ENCODE measurements at regions not wholly inside any gene's neighbourhood (a gene's known extent, or its start where the extent isn't known, plus 50 kb on each side); places are given as distances from the start of the nearest gene placed in this dataset.
"Not testable (repeated sequence)": the region's sequence is repeated elsewhere in the genome, so short reads cannot be mapped to it uniquely, and the experiment has no call there.

DNA sequence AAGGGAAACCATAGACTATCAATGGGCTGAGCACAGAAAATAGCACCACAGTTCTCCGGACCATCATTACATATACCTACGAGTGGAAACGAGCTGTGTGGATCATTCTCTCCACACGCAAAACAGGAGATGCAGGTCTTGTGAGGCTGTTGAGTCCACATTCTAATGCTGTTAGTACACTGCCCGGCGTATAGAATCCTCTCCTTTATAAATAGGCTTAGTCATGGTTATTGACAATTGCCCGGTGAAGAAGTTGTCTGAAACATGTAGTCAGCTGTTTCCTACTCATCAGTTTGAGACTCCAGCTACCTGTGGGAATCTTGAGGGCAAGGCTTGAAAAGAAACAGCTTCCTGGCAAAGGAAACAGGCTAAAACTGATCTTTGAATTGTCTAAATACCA lies 602.0 kb upstream of the EDIL3 start:
- TF ChIP-seq, protein P1, sequence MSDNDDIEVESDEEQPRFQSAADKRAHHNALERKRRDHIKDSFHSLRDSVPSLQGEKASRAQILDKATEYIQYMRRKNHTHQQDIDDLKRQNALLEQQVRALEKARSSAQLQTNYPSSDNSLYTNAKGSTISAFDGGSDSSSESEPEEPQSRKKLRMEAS (CRISPR knock-in tag; IDR thresholded peaks at IDR 0.05), result no peak
- no peak for TF ChIP-seq RORB (CRISPR knock-in tag; IDR thresholded peaks at IDR 0.05)
- no peak for TF ChIP-seq FOXK1 (CRISPR knock-in tag; IDR thresholded peaks at IDR 0.05)
- no peak for TF ChIP-seq ZNF263 (CRISPR knock-in tag; IDR thresholded peaks at IDR 0.05; ENCODE audit: low read depth)
- no peak for TF ChIP-seq MXD4 (CRISPR knock-in tag; IDR thresholded peaks at IDR 0.05; ENCODE audit: borderline replicate concordance)
- TF ChIP-seq, protein P2, sequence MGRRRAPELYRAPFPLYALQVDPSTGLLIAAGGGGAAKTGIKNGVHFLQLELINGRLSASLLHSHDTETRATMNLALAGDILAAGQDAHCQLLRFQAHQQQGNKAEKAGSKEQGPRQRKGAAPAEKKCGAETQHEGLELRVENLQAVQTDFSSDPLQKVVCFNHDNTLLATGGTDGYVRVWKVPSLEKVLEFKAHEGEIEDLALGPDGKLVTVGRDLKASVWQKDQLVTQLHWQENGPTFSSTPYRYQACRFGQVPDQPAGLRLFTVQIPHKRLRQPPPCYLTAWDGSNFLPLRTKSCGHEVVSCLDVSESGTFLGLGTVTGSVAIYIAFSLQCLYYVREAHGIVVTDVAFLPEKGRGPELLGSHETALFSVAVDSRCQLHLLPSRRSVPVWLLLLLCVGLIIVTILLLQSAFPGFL (CRISPR knock-in tag; IDR thresholded peaks at IDR 0.05; ENCODE audit: borderline replicate concordance), result no peak
- H3K4me3 Mint-ChIP-seq, result no peak overlapping the region
- H3K36me3 Mint-ChIP-seq, result no peaks in the 10 kb centered on the region
- ATAC-seq (no peak), DNase-seq (ENCODE audit: low spot score) (no peak)
- no peaks in the 10 kb centered on the region for H3K9me3 Mint-ChIP-seq
- CTCF ChIA-PET, result no interaction called here
- no peak overlapping the region for H3K27ac Mint-ChIP-seq
- H3K4me1 Mint-ChIP-seq, result no peaks in the 10 kb centered on the region
- POLR2A ChIA-PET, result no interaction called here
- no peaks in the 10 kb centered on the region for H3K27me3 Mint-ChIP-seq (ENCODE audit: low read depth)

DNA sequence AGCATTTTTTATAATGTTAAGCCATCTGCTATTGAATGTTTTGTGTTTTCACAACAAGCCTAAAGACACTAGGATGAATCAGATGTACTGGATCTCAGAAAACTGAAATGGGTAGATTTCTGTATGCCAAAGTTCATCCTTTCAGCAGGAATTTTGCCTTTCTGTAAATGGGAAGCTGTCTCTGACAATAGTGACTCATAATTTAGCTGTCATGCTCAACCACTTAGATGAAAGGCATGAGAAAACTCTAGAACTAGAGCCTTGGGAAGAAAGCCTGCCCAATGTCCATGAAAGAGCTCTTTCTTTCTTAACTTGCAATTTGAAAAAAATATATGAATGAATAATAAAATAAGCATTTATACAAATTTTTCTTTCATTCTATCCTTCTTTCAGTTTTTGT lies 616.0 kb upstream of the EDIL3 start:
- peaks cover 5% of the 10 kb centered on the region; the same call in 1 of the 2 replicates for H3K4me1 Mint-ChIP-seq
- peaks cover 8% of the 10 kb centered on the region for H3K9me3 Mint-ChIP-seq
- H3K36me3 Mint-ChIP-seq, result no peaks in the 10 kb centered on the region
- TF ChIP-seq, protein P3, sequence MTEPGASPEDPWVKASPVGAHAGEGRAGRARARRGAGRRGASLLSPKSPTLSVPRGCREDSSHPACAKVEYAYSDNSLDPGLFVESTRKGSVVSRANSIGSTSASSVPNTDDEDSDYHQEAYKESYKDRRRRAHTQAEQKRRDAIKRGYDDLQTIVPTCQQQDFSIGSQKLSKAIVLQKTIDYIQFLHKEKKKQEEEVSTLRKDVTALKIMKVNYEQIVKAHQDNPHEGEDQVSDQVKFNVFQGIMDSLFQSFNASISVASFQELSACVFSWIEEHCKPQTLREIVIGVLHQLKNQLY (CRISPR knock-in tag; IDR thresholded peaks at IDR 0.05), result no peak
- no peak for TF ChIP-seq ESRRA (CRISPR knock-in tag; IDR thresholded peaks at IDR 0.05; ENCODE audit: borderline replicate concordance)
- TF ChIP-seq ZNF512 (CRISPR knock-in tag; IDR thresholded peaks at IDR 0.05; ENCODE audit: borderline replicate concordance), result no peak
- no peak for TF ChIP-seq ZNF423 (CRISPR knock-in tag; IDR thresholded peaks at IDR 0.05)
- TF ChIP-seq, protein P4, sequence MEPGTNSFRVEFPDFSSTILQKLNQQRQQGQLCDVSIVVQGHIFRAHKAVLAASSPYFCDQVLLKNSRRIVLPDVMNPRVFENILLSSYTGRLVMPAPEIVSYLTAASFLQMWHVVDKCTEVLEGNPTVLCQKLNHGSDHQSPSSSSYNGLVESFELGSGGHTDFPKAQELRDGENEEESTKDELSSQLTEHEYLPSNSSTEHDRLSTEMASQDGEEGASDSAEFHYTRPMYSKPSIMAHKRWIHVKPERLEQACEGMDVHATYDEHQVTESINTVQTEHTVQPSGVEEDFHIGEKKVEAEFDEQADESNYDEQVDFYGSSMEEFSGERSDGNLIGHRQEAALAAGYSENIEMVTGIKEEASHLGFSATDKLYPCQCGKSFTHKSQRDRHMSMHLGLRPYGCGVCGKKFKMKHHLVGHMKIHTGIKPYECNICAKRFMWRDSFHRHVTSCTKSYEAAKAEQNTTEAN (CRISPR knock-in tag; IDR thresholded peaks at IDR 0.05), result no peak
- TF ChIP-seq ZNF121 (CRISPR knock-in tag; IDR thresholded peaks at IDR 0.05), result no peak
- TF ChIP-seq ZNF263 (CRISPR knock-in tag; IDR thresholded peaks at IDR 0.05; ENCODE audit: low read depth), result no peak
- no peak for TF ChIP-seq NFE2L1 (CRISPR knock-in tag; IDR thresholded peaks at IDR 0.05)
- no peak for TF ChIP-seq SP1 (CRISPR knock-in tag; conservative IDR thresholded peaks at IDR 0.05)
- no peak for TF ChIP-seq ZMAT4 (CRISPR knock-in tag; IDR thresholded peaks at IDR 0.05)
- TF ChIP-seq KAT7 (CRISPR knock-in tag; IDR thresholded peaks at IDR 0.05; ENCODE audit: borderline replicate concordance), result no peak
- TF ChIP-seq, protein P5, sequence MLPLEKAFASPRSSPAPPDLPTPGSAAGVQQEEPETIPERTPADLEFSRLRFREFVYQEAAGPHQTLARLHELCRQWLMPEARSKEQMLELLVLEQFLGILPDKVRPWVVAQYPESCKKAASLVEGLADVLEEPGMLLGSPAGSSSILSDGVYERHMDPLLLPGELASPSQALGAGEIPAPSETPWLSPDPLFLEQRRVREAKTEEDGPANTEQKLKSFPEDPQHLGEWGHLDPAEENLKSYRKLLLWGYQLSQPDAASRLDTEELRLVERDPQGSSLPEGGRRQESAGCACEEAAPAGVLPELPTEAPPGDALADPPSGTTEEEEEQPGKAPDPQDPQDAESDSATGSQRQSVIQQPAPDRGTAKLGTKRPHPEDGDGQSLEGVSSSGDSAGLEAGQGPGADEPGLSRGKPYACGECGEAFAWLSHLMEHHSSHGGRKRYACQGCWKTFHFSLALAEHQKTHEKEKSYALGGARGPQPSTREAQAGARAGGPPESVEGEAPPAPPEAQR (CRISPR knock-in tag; IDR thresholded peaks at IDR 0.05), result no peak
- no peak for TF ChIP-seq ZNF416 (CRISPR knock-in tag; IDR thresholded peaks at IDR 0.05)
- no peak for TF ChIP-seq TEAD4 (CRISPR knock-in tag; IDR thresholded peaks at IDR 0.05)
- TF ChIP-seq ZNF232 (CRISPR knock-in tag; IDR thresholded peaks at IDR 0.05), result no peak
- TF ChIP-seq FOXP1 (CRISPR knock-in tag; IDR thresholded peaks at IDR 0.05; ENCODE audit: borderline replicate concordance), result no peak
- TF ChIP-seq FOXK1 (CRISPR knock-in tag; IDR thresholded peaks at IDR 0.05), result no peak
- TF ChIP-seq, protein P6, sequence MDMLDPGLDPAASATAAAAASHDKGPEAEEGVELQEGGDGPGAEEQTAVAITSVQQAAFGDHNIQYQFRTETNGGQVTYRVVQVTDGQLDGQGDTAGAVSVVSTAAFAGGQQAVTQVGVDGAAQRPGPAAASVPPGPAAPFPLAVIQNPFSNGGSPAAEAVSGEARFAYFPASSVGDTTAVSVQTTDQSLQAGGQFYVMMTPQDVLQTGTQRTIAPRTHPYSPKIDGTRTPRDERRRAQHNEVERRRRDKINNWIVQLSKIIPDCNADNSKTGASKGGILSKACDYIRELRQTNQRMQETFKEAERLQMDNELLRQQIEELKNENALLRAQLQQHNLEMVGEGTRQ (CRISPR knock-in tag; IDR thresholded peaks at IDR 0.05), result no peak
- TF ChIP-seq OVOL2 (CRISPR knock-in tag; IDR thresholded peaks at IDR 0.05; ENCODE audit: borderline replicate concordance), result no peak
- no peak for TF ChIP-seq ETV6 (CRISPR knock-in tag; IDR thresholded peaks at IDR 0.05)
- no peak overlapping the region for H3K4me3 Mint-ChIP-seq
- H3K27ac Mint-ChIP-seq, result no peak overlapping the region
- ChIA-PET CTCF (no interaction called here), POLR2A (no interaction called here)
- no peak for ATAC-seq
- no peak for DNase-seq (ENCODE audit: low spot score)
- H3K27me3 Mint-ChIP-seq (ENCODE audit: low read depth), result no peaks in the 10 kb centered on the region

GRCh38 chr5:85002026-85002425 lies 617.3 kb upstream of the EDIL3 start:
- CTCF ChIA-PET; H3K36me3 Mint-ChIP-seq; POLR2A ChIA-PET; H3K27me3 Mint-ChIP-seq (ENCODE audit: low read depth); DNase-seq (ENCODE audit: low spot score); H3K4me1 Mint-ChIP-seq; H3K4me3 Mint-ChIP-seq; H3K27ac Mint-ChIP-seq; ATAC-seq: not testable (repeated sequence)
- peaks cover 13% of the 10 kb centered on the region for H3K9me3 Mint-ChIP-seq
